Aorta (tissue), 5 donors: ENCODE measurements at regions not wholly inside any gene's neighbourhood (a gene's known extent, or its start where the extent isn't known, plus 50 kb on each side); places are given as distances from the start of the nearest gene placed in this dataset.

Source experiments
- ATAC-seq: fragments of 200-7000 bp; cut with Tn5 transposase; one replicate; pipeline ENCODE4 v1.9.1; 2022; ENCODE audit warnings: moderate library complexity; ENCODE audit not compliant: low FRiP score
- DNase-seq, 2 donors: peaks; one replicate each; pipeline ENCODE4 v3.0.0-alpha.2; 2020
- H3K27ac ChIP-seq, 2 donors: one replicate each; pipeline ENCODE4 v1.5.1; 2013; ENCODE audit warnings: low read length in 2 of 2, mild to moderate bottlenecking in 2 of 2, moderate library complexity in 2 of 2, control low read depth in 1 of 2, inconsistent platforms in 1 of 2, low read depth in 1 of 2
- H3K27me3 ChIP-seq, 2 donors: one replicate each; pipeline ENCODE4 v1.6.1; 2013; ENCODE audit warnings: control low read depth in 1 of 2, low read length in 1 of 2, mild to moderate bottlenecking in 1 of 2, moderate library complexity in 1 of 2; ENCODE audit not compliant: insufficient read depth in 2 of 2, control insufficient read depth in 1 of 2
- H3K36me3 ChIP-seq, 2 donors: one replicate each; pipeline ENCODE4 v1.6.1; 2013; ENCODE audit warnings: control low read depth in 1 of 2, low read length in 1 of 2, mild to moderate bottlenecking in 1 of 2; ENCODE audit not compliant: insufficient read depth in 2 of 2, control insufficient read depth in 1 of 2
- H3K4me1 ChIP-seq, 2 donors: one replicate each; pipeline ENCODE4 v1.6.1; 2013; ENCODE audit warnings: low read length in 2 of 2, control low read depth in 1 of 2, mild to moderate bottlenecking in 1 of 2, moderate library complexity in 1 of 2; ENCODE audit not compliant: insufficient read depth in 2 of 2, control insufficient read depth in 1 of 2
- H3K4me3 ChIP-seq, 2 donors: one replicate each; pipeline ENCODE4 v1.5.1; 2013; ENCODE audit warnings: low read length in 2 of 2, control low read depth in 1 of 2, mild to moderate bottlenecking in 1 of 2
- H3K9me3 ChIP-seq: one replicate; pipeline ENCODE4 v1.6.1; 2013; ENCODE audit warnings: mild to moderate bottlenecking, low read length; ENCODE audit not compliant: control insufficient read depth
- WGBS, 2 donors: extraction: QIAGEN DNeasy Blood & Tissue Kit; methylation state at CpG; one replicate each; pipeline ENCODE4 v1.1.7; 2013; 5-methylcytosine and 5-hydroxymethylcytosine counted together
- intact Hi-C, 2 donors: fragments of 100-400 bp; cut with DNase I; formaldehyde crosslinking; loops; one replicate each; pipeline versions ENCODE4 v1.14.2 to v1.15.0; 2022
- donor health status: healthy with polysubstance abuse.
- donor health status: Bipolar disorder and iron deficiency.
- donor health status: DM: no; HTN: no; CAD: no.
- donor health status: DM: no; HTN: no; CAD: no.
- donor health status: DM: yes; HTN: yes; CAD: no.

- no peak for DNase-seq
- intact Hi-C loops, result no loop called here
- Histone ChIP-seq H3K27ac (no peak overlapping the region), H3K9me3 (no peaks in the 10 kb centered on the region), H3K4me1 (peaks cover 0 to 4% of the 10 kb centered on the region in 2 donors), H3K4me3 (no peak overlapping the region), H3K27me3 (no peaks in the 10 kb centered on the region), H3K36me3 (no peaks in the 10 kb centered on the region)
- no peak for ATAC-seq
- 42 to 47% methylated on average over 2 of the region's 2 CpGs for WGBS, 2 donors
Observed at GRCh38 chr4:156596026-156596425, 375.6 kb downstream of the PDGFC start.

- no peak overlapping the region for H3K4me3 ChIP-seq
- DNase-seq (no peak), ATAC-seq (no peak)
- no peak overlapping the region for H3K27ac ChIP-seq
- H3K4me1 ChIP-seq, result peaks cover 0 to 4% of the 10 kb centered on the region in 2 donors
- H3K27me3 ChIP-seq, result no peaks in the 10 kb centered on the region
- WGBS, 2 donors, result 51 to 59% methylated on average over 1 of the region's 1 CpG
- intact Hi-C loops, result no loop called here
- H3K9me3 ChIP-seq, result no peaks in the 10 kb centered on the region
- no peaks in the 10 kb centered on the region for H3K36me3 ChIP-seq
Observed at GRCh38 chr4:156595041-156595440, 376.6 kb downstream of the PDGFC start.

GRCh38 chr4:156594624-156595023 lies 377.0 kb downstream of the PDGFC start:
- H3K4me1 ChIP-seq, result peaks cover 0 to 4% of the 10 kb centered on the region in 2 donors
- no peaks in the 10 kb centered on the region for H3K36me3 ChIP-seq
- peak; percentile 69 to 84 for DNase-seq
- no peaks in the 10 kb centered on the region for H3K9me3 ChIP-seq
- H3K27ac ChIP-seq, result no peak overlapping the region
- intact Hi-C loops, result no loop called here
- 39 to 50% methylated on average over 3 of the region's 3 CpGs for WGBS, 2 donors
- no peaks in the 10 kb centered on the region for H3K27me3 ChIP-seq
- no peak overlapping the region for H3K4me3 ChIP-seq
- ATAC-seq, result no peak

DNA sequence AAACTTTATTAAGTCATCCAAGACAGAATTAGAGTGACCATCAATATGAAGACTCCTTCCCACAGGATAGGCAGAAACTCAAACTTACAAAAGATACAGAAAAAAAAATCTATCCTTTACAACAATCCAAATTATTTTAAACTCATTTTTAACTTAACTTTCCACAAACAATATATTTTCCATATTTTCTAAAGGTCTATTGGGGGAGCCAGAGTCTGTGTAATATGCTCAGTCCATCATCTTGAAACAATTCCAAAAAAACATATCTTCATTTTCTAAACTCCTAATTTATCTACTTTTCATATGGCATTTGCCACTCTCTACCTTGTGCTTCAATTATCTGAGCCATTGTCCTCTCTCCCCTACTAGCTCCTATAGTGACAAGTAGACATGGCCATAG lies 378.1 kb downstream of the PDGFC start:
- intact Hi-C loops, result no loop called here
- Histone ChIP-seq H3K4me1 (peaks cover 0 to 4% of the 10 kb centered on the region in 2 donors), H3K27ac (no peak overlapping the region), H3K36me3 (no peaks in the 10 kb centered on the region), H3K4me3 (no peak overlapping the region), H3K27me3 (no peaks in the 10 kb centered on the region), H3K9me3 (no peaks in the 10 kb centered on the region)
- DNase-seq, result no peak
- ATAC-seq, result no peak

GRCh38 chr4:156591679-156592078 lies 379.9 kb downstream of the PDGFC start:
- Histone ChIP-seq H3K4me3 (no peak overlapping the region), H3K4me1 (peaks cover 0 to 4% of the 10 kb centered on the region in 2 donors), H3K27me3 (no peaks in the 10 kb centered on the region), H3K9me3 (no peaks in the 10 kb centered on the region), H3K36me3 (no peaks in the 10 kb centered on the region), H3K27ac (no peak overlapping the region)
- WGBS, 2 donors, result 93 to 98% methylated on average over 3 of the region's 3 CpGs
- ATAC-seq (no peak), DNase-seq (no peak)
- intact Hi-C loops, result no loop called here

DNA sequence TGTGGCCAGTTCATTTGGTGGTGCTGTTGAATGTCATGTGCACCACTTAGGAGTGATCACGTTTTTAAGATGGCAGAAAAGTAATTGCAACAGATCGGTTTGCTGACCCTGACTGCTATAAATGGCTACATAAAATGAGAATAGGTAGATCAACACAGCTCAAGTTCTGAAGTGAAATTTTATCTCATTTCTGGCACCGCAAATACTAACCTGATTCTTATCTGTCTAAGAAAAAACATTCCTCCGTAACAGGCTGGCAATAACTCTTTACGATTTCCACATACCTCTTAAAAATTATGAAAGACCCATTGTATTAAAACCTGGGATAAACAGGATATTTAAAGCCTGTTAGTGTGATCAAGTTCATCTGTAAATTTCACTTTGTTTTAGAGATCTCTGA lies 387.5 kb downstream of the PDGFC start:
- DNase-seq (no peak), ATAC-seq (no peak)
- H3K4me1 ChIP-seq, result no peaks in the 10 kb centered on the region
- intact Hi-C loops, result no loop called here
- H3K36me3 ChIP-seq, result no peaks in the 10 kb centered on the region
- H3K9me3 ChIP-seq, result no peaks in the 10 kb centered on the region
- H3K27ac ChIP-seq, result no peak overlapping the region
- H3K4me3 ChIP-seq, result no peak overlapping the region
- H3K27me3 ChIP-seq, result no peaks in the 10 kb centered on the region
- WGBS, 2 donors, result 87 to 88% methylated on average over 5 of the region's 5 CpGs

DNA sequence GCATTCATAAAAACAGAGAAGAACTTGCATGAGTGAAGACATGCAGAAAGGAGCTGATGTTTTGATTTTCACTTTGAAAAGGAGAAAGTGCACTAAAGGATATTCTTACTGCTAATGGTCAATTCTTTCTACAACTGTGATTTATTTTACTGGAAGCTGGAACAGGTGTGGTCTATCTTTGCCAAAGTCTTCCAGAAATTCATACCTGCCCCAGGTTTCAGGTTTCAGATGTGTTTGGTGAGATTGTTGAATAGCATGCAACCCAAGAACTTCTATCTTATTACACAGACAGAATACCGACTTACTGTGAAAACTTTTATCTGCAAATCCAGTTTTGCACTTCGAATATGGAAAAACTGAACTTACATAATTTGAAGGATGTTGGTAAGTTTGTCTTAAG lies 388.3 kb downstream of the PDGFC start:
- no peak for DNase-seq
- H3K9me3 ChIP-seq, result no peaks in the 10 kb centered on the region
- 96 to 97% methylated on average over 2 of the region's 2 CpGs for WGBS, 2 donors
- H3K4me3 ChIP-seq, result no peak overlapping the region
- no peak overlapping the region for H3K27ac ChIP-seq
- intact Hi-C loops, result no loop called here
- no peaks in the 10 kb centered on the region for H3K4me1 ChIP-seq
- no peaks in the 10 kb centered on the region for H3K27me3 ChIP-seq
- no peak for ATAC-seq
- H3K36me3 ChIP-seq, result no peaks in the 10 kb centered on the region

DNA sequence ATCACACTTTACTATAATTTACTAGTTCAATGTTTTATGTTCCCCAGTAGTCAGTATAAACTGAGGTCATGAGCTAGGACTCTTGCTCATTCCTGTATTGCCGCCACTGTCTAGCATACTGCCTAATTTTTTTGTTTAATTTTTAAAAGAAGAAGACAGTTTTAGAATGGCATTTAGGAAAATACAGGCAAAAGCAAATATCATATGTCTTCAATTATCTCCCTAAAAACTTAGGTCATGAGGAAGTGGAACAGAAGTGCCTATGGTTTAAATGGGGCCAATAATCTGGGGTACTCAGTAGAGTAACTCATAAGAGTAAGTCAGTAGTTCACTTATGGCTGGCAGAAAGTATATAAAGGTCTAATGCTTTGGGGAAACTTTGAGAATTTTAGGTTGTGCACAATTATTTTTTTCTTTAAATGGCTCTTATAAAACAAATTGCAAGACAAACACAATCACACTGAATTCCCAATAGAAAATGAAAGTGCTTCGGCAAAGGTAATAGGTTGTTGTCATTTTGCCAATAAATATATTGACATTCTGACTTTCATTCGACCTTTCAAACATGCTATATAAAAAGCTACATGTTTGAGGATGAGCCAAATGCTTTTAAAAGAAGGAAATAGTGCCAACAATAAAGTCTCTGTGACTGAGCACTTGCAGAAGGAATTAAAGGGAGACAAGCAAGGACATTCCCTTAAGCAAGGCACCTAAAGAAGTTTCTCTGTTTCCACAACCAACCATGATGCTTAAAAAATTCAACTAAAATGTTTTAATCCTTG lies 390.1 kb downstream of the PDGFC start:
- no peak overlapping the region for H3K27ac ChIP-seq
- H3K4me3 ChIP-seq, result no peak overlapping the region
- no peaks in the 10 kb centered on the region for H3K36me3 ChIP-seq
- no peaks in the 10 kb centered on the region for H3K9me3 ChIP-seq
- DNase-seq (no peak), ATAC-seq (no peak)
- intact Hi-C loops, result no loop called here
- H3K27me3 ChIP-seq, result no peaks in the 10 kb centered on the region
- H3K4me1 ChIP-seq, result peaks cover 0 to 3% of the 10 kb centered on the region in 2 donors
- 39 to 40% methylated on average over 3 of the region's 3 CpGs for WGBS, 2 donors

GRCh38 chr4:156578713-156579112 lies 392.9 kb downstream of the PDGFC start:
- no peak for ATAC-seq
- Histone ChIP-seq H3K4me1 (peaks cover 0 to 3% of the 10 kb centered on the region in 2 donors), H3K27ac (no peak overlapping the region), H3K9me3 (no peaks in the 10 kb centered on the region), H3K4me3 (no peak overlapping the region), H3K36me3 (no peaks in the 10 kb centered on the region), H3K27me3 (no peaks in the 10 kb centered on the region)
- intact Hi-C loops, result no loop called here
- DNase-seq, result no peak
